HCT116 (cell line): ENCODE measurements at regions not wholly inside any gene's neighbourhood (a gene's known extent, or its start where the extent isn't known, plus 50 kb on each side); places are given as distances from the start of the nearest gene placed in this dataset.

Experiments used
- ATAC-seq: fragments of 200-7000 bp; cut with Tn5 transposase; 2 replicates; pipeline ENCODE4 v1.9.1; 2020; ENCODE audit warnings: mild to moderate bottlenecking, moderate library complexity
- BruUV-seq: library from RNA; stranded (reverse); fragments of 400-500 nt; replicated peaks from 2 replicates; lab custom pipeline; 2021; lab: Mats Ljungman, UMichigan
- CTCF ChIA-PET: fragments of 300-600 bp; sonication (Branson Sonifier 250); formaldehyde crosslinking; loops from one replicate; lab custom pipeline; 2021; ENCODE audit warnings: antibody characterized with exemption; lab: Charles Lee
- POLR2A ChIA-PET: fragments of 300-600, 350-600 bp; sonication (Branson Sonifier 250); formaldehyde crosslinking; loops from one replicate; lab custom pipeline; 2021; ENCODE audit warnings: antibody characterized with exemption; lab: Charles Lee
- RAD21 ChIA-PET, 2 experiments: fragments of 300-600 bp; sonication (Branson Sonifier 250); formaldehyde crosslinking; loops; one replicate each; lab custom pipeline; 2023; ENCODE audit warnings: low total read pairs in 2 of 2; ENCODE audit not compliant: uncharacterized antibody in 2 of 2, unreplicated experiment in 2 of 2, low non-redundant PET in 1 of 2; lab: Charles Lee
- DNase-seq: peaks from one replicate; pipeline ENCODE4 v3.0.0-alpha.2; 2010; ENCODE audit warnings: low read depth, low spot score
- H2AFZ ChIP-seq: fragments of 200-600 bp; shearing (Covaris generic), sonication (generic); 2 replicates; pipeline ENCODE4 v1.6.1; 2017; ENCODE audit warnings: low read depth, mixed run types, mixed read lengths, antibody characterized with exemption, low read length; ENCODE audit not compliant: poor library complexity, severe bottlenecking
- H3K27ac ChIP-seq: 2 replicates; pipeline ENCODE4 v1.5.1; 2012; ENCODE audit warnings: low read depth, low read length
- H3K27me3 ChIP-seq: fragments of 200-600 bp; sonication (generic); 2 replicates; pipeline ENCODE4 v1.6.1; 2016; ENCODE audit warnings: mixed run types, low read length, mixed read lengths; ENCODE audit not compliant: insufficient read depth
- H3K36me3 ChIP-seq, 2 experiments: fragments of 200-500 bp in 1 of 2; fragments of 200-600 bp in 1 of 2; sonication (Bioruptor generic) in 1 of 2; sonication (generic) in 1 of 2; 2 replicates each; pipeline versions ENCODE4 v1.5.1 to v1.6.1; 2014 to 2016; ENCODE audit warnings: low read length in 2 of 2, inconsistent platforms in 1 of 2, mixed read lengths in 1 of 2, mixed run types in 1 of 2; ENCODE audit not compliant: insufficient read depth in 2 of 2, control insufficient read depth in 1 of 2
- H3K4me1 ChIP-seq, 2 experiments: fragments of 200-600 bp in 1 of 2; sonication (generic) in 1 of 2; 2 replicates each; pipeline versions ENCODE4 v1.5.1 to v1.6.1; 2012 to 2017; ENCODE audit warnings: low read length in 2 of 2, inconsistent platforms in 1 of 2, mild to moderate bottlenecking in 1 of 2, mixed read lengths in 1 of 2, mixed run types in 1 of 2, moderate library complexity in 1 of 2; ENCODE audit not compliant: insufficient read depth in 2 of 2, control insufficient read depth in 1 of 2
- H3K4me2 ChIP-seq: fragments of 200-600 bp; sonication (generic); 2 replicates; pipeline ENCODE4 v1.6.1; 2017; ENCODE audit warnings: mixed run types, low read length, mixed read lengths
- H3K4me3 ChIP-seq, 2 experiments: fragments of 200-600 bp in 1 of 2; sonication (generic) in 1 of 2; replicated peaks in 1 of 2; 2 replicates each; pipeline ENCODE4 v1.5.1; 2011 to 2016; ENCODE audit warnings: low read length in 2 of 2, control low read depth in 1 of 2, low read depth in 1 of 2, mild to moderate bottlenecking in 1 of 2, mixed read lengths in 1 of 2, mixed run types in 1 of 2
- H3K79me2 ChIP-seq: fragments of 200-600 bp; sonication (generic); 2 replicates; pipeline ENCODE4 v1.6.1; 2017; ENCODE audit warnings: mild to moderate bottlenecking, mixed run types, low read length, moderate library complexity, mixed read lengths; ENCODE audit not compliant: insufficient read depth
- H3K9ac ChIP-seq: fragments of 200-600 bp; sonication (generic); 2 replicates; pipeline ENCODE4 v1.6.1; 2016; ENCODE audit warnings: low read length, mixed read lengths
- H3K9me2 ChIP-seq: fragments of 200-600 bp; sonication (generic), shearing (Covaris generic); 2 replicates; pipeline ENCODE4 v1.6.1; 2017; ENCODE audit warnings: mixed run types, mild to moderate bottlenecking, moderate library complexity; ENCODE audit not compliant: insufficient read depth
- H3K9me3 ChIP-seq, 2 experiments: fragments of 200-500 bp in 1 of 2; fragments of 200-600 bp in 1 of 2; sonication (Bioruptor generic) in 1 of 2; sonication (generic) in 1 of 2; 2 replicates each; pipeline ENCODE4 v1.6.1; 2014 to 2017; ENCODE audit warnings: low read length in 2 of 2, mixed read lengths in 2 of 2, inconsistent platforms in 1 of 2, low read depth in 1 of 2, mild to moderate bottlenecking in 1 of 2, mixed run types in 1 of 2, moderate library complexity in 1 of 2; ENCODE audit not compliant: control insufficient read depth in 1 of 2, insufficient read depth in 1 of 2
- H4K20me1 ChIP-seq: fragments of 200-600 bp; sonication (generic), shearing (Covaris generic); 2 replicates; pipeline ENCODE4 v1.6.1; 2017; ENCODE audit warnings: mixed run types, mild to moderate bottlenecking, moderate library complexity; ENCODE audit not compliant: insufficient read depth
- CBX3 ChIP-seq: IDR thresholded peaks from 2 replicates; pipeline ENCODE4 v1.6.1; 2012; ENCODE audit warnings: low read depth
- CEBPB ChIP-seq: IDR thresholded peaks from 2 replicates; pipeline ENCODE4 v1.6.1; 2012; ENCODE audit warnings: low read depth
- ELF1 ChIP-seq: IDR thresholded peaks from 2 replicates; pipeline ENCODE4 v1.6.1; 2012; ENCODE audit warnings: low read depth, borderline replicate concordance
- EZH2 ChIP-seq: fragments of 200-600 bp; sonication (generic); IDR thresholded peaks from 2 replicates; pipeline ENCODE4 v1.6.1; 2017; ENCODE audit warnings: antibody characterized with exemption, mixed run types
- EZH2phosphoT487 ChIP-seq: fragments of 200-600 bp; IDR thresholded peaks from 2 replicates; pipeline ENCODE4 v1.6.1; 2018; ENCODE audit warnings: antibody characterized with exemption, borderline replicate concordance
- FOSL1 ChIP-seq: IDR thresholded peaks from 2 replicates; pipeline ENCODE4 v1.6.1; 2012; ENCODE audit warnings: low read depth
- POLR2A ChIP-seq: IDR thresholded peaks from 2 replicates; pipeline ENCODE4 v1.7.0; 2011; ENCODE audit warnings: borderline replicate concordance; ENCODE audit not compliant: insufficient read depth, insufficient read length; ENCODE audit errors: extremely low read depth
- POLR2AphosphoS5 ChIP-seq: IDR thresholded peaks from 2 replicates; pipeline ENCODE4 v1.6.1; 2011; ENCODE audit warnings: mild to moderate bottlenecking, low read depth, low read length, moderate library complexity
- SIN3A ChIP-seq: IDR thresholded peaks from 2 replicates; pipeline ENCODE4 v1.6.1; 2012; ENCODE audit warnings: low read depth
- TCF7L2 ChIP-seq: IDR thresholded peaks from 2 replicates; pipeline ENCODE4 v1.7.0; 2011; ENCODE audit warnings: borderline replicate concordance, inconsistent platforms; ENCODE audit not compliant: insufficient read depth, insufficient read length; ENCODE audit errors: extremely low read depth
- YY1 ChIP-seq: IDR thresholded peaks from 2 replicates; pipeline ENCODE4 v1.6.1; 2011; ENCODE audit warnings: low read length, low read depth, moderate library complexity, mild to moderate bottlenecking; ENCODE audit not compliant: insufficient replicate concordance; ENCODE audit errors: extremely low read depth
- ZFX ChIP-seq: fragments of 450-650 bp; IDR thresholded peaks from 2 replicates; pipeline ENCODE4 v1.6.1; 2017
- intact Hi-C: fragments of 100-400 bp; cut with micrococcal nuclease; formaldehyde crosslinking; loops from 2 replicates; pipeline ENCODE4 v1.10.0; 2022
- TF ChIP-seq, protein P1 (sequence below): IDR thresholded peaks from 2 replicates; pipeline ENCODE4 v1.6.1; 2012; ENCODE audit warnings: low read depth
- TF ChIP-seq, protein P2 (sequence below), 3 experiments: fragments of 200-600 bp in 1 of 3; sonication (generic) in 1 of 3; IDR thresholded peaks in 2 of 3; conservative IDR thresholded peaks in 1 of 3; 2 replicates each; pipeline ENCODE4 v1.5.1; 2012 to 2017; ENCODE audit warnings: low read depth in 2 of 3, low read length in 2 of 3, antibody characterized with exemption in 1 of 3, borderline replicate concordance in 1 of 3, control low read depth in 1 of 3, mild to moderate bottlenecking in 1 of 3, mixed read lengths in 1 of 3, mixed run types in 1 of 3, moderate library complexity in 1 of 3; ENCODE audit not compliant: insufficient read depth in 1 of 3

DNA sequence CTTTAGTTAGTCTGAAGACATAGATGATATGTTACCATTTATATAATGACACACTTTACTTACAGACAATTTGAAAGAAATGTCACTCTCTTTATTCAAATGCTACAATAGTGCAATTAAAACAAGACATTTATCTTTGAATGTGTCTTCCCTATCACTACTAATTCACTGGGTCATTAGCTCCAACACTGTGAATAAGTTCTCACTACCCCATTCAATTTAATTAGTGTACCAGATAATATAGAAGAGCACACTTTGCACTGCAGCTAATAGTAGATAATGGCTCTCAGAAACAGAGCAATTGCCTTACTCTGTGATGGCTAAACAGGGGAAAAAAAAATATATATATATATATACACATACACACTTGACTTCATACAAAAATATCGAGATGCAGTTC is 497.0 kb downstream of the DTWD2 start:
- POLR2A ChIA-PET: no interaction called here
- Histone ChIP-seq H3K4me1 (no peaks in the 10 kb centered on the region), H3K9me2 (no peaks in the 10 kb centered on the region; the same call in 1 of the 2 replicates), H3K4me3 (no peak overlapping the region), H3K27me3 (no peaks in the 10 kb centered on the region), H3K36me3 (no peaks in the 10 kb centered on the region), H3K9me3 (no peaks in the 10 kb centered on the region), H3K4me2 (no peak overlapping the region), H3K9ac (no peak overlapping the region), H2AFZ (no peak overlapping the region), H3K27ac (no peak overlapping the region), H3K79me2 (no peaks in the 10 kb centered on the region), H4K20me1 (no peaks in the 10 kb centered on the region)
- DNase-seq (no peak), ATAC-seq (no peak)
- no TSS peak for BruUV-seq
- RAD21 ChIA-PET: no interaction called here
- TF ChIP-seq, protein P1, sequence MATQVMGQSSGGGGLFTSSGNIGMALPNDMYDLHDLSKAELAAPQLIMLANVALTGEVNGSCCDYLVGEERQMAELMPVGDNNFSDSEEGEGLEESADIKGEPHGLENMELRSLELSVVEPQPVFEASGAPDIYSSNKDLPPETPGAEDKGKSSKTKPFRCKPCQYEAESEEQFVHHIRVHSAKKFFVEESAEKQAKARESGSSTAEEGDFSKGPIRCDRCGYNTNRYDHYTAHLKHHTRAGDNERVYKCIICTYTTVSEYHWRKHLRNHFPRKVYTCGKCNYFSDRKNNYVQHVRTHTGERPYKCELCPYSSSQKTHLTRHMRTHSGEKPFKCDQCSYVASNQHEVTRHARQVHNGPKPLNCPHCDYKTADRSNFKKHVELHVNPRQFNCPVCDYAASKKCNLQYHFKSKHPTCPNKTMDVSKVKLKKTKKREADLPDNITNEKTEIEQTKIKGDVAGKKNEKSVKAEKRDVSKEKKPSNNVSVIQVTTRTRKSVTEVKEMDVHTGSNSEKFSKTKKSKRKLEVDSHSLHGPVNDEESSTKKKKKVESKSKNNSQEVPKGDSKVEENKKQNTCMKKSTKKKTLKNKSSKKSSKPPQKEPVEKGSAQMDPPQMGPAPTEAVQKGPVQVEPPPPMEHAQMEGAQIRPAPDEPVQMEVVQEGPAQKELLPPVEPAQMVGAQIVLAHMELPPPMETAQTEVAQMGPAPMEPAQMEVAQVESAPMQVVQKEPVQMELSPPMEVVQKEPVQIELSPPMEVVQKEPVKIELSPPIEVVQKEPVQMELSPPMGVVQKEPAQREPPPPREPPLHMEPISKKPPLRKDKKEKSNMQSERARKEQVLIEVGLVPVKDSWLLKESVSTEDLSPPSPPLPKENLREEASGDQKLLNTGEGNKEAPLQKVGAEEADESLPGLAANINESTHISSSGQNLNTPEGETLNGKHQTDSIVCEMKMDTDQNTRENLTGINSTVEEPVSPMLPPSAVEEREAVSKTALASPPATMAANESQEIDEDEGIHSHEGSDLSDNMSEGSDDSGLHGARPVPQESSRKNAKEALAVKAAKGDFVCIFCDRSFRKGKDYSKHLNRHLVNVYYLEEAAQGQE: no peak
- no peak for TF ChIP-seq EZH2
- CTCF ChIA-PET: no interaction called here
- intact Hi-C loops: no loop called here

DNA sequence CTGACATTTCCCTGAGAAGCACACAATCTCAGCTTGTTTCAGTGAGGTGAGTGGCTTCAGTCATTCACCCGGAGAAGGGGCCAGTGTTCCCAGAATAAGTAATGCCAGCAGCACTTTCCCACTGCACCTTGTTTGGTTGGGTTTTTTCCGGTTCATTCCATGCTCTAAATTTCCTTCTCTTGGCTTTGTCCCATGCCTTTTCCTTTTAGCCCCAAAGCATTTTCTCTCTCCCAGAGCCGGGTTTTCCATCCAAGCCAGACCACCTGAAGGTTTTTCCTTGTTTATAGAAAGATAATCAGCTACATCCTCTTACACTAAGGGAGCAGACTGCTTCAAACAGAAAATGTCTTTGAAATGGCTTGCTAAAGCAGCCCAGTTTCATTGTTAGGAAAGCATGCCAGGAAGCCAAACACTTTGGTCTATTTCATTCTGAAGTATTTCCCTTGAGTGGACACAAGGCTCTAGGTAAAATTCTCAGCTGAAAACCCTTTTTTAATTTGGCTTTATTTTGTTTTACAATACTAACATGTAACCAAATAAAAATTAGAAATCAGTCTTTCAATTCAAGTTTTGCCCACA is 501.6 kb downstream of the DTWD2 start:
- POLR2A ChIA-PET: no interaction called here
- intact Hi-C loops: no loop called here
- no peak for TF ChIP-seq TCF7L2
- TF ChIP-seq, protein P2, sequence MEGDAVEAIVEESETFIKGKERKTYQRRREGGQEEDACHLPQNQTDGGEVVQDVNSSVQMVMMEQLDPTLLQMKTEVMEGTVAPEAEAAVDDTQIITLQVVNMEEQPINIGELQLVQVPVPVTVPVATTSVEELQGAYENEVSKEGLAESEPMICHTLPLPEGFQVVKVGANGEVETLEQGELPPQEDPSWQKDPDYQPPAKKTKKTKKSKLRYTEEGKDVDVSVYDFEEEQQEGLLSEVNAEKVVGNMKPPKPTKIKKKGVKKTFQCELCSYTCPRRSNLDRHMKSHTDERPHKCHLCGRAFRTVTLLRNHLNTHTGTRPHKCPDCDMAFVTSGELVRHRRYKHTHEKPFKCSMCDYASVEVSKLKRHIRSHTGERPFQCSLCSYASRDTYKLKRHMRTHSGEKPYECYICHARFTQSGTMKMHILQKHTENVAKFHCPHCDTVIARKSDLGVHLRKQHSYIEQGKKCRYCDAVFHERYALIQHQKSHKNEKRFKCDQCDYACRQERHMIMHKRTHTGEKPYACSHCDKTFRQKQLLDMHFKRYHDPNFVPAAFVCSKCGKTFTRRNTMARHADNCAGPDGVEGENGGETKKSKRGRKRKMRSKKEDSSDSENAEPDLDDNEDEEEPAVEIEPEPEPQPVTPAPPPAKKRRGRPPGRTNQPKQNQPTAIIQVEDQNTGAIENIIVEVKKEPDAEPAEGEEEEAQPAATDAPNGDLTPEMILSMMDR (IDR thresholded peaks at IDR 0.05 in 2 of 3, conservative IDR thresholded peaks at IDR 0.05 in 1 of 3; ENCODE audit: borderline replicate concordance in 1 of 3, insufficient read depth in 1 of 3, low read depth in 2 of 3, low read length in 2 of 3): no peak
- TF ChIP-seq EZH2phosphoT487: no peak
- no peak for TF ChIP-seq POLR2A
- TF ChIP-seq CBX3: no peak
- no peak for TF ChIP-seq FOSL1
- no peak for TF ChIP-seq YY1
- no peak for TF ChIP-seq CEBPB
- no peak for TF ChIP-seq SIN3A
- no peak for TF ChIP-seq ELF1
- TF ChIP-seq POLR2AphosphoS5: no peak
- TF ChIP-seq ZFX: no peak

More for the DNA sequence above, 501.6 kb downstream of the DTWD2 start:
- H4K20me1 ChIP-seq: no peaks in the 10 kb centered on the region
- BruUV-seq: no TSS peak
- H3K4me2 ChIP-seq: no peak overlapping the region
- no peaks in the 10 kb centered on the region for H3K9me3 ChIP-seq
- no peaks in the 10 kb centered on the region for H3K36me3 ChIP-seq
- H3K4me1 ChIP-seq: no peaks in the 10 kb centered on the region
- H3K79me2 ChIP-seq: no peaks in the 10 kb centered on the region
- DNase-seq (no peak), ATAC-seq (no peak)
- H3K9me2 ChIP-seq: no peaks in the 10 kb centered on the region
- no peak overlapping the region for H3K4me3 ChIP-seq
- no peak overlapping the region for H2AFZ ChIP-seq
- no peak overlapping the region for H3K9ac ChIP-seq
- CTCF ChIA-PET: no interaction called here
- RAD21 ChIA-PET: no interaction called here
- H3K27me3 ChIP-seq: no peaks in the 10 kb centered on the region
- no peak overlapping the region for H3K27ac ChIP-seq
